ENCODE measurements at regions not wholly inside any gene's neighbourhood (a gene's known extent, or its start where the extent isn't known, plus 50 kb on each side); places are given as distances from the start of the nearest gene placed in this dataset.

GRCh38 chr9:28363151-28363562 lies 789.9 kb upstream of the C9orf72 start:
- Histone ChIP-seq H2BK120ac (replicated peaks; ENCODE audit: low read depth, low read length) (no peak overlapping the region), H3K4me2 (ENCODE audit: insufficient read depth in 1 of 2, low read depth in 2 of 2, low read length in 2 of 2) (no peak overlapping the region), H4K91ac (replicated peaks; ENCODE audit: insufficient read length, low read length) (no peak overlapping the region), H3K4me3 (ENCODE audit: extremely low read depth in 1 of 4, insufficient read depth in 2 of 4, low read depth in 3 of 4, low read length in 4 of 4) (no peak overlapping the region), H3K23me2 (ENCODE audit: low read depth, low read length) (no peaks in the 10 kb centered on the region), H2BK12ac (ENCODE audit: low read depth, low read length) (no peak overlapping the region), H2BK5ac (ENCODE audit: low read depth, low read length) (no peak overlapping the region), H2AK5ac (ENCODE audit: low read depth, low read length) (no peak overlapping the region), H3K79me1 (ENCODE audit: low read depth, low read length) (no peaks in the 10 kb centered on the region), H3K4me1 (replicated peaks in 1 of 4; ENCODE audit: control insufficient read depth in 3 of 4, insufficient read depth in 4 of 4, low read length in 3 of 4) (peaks cover 0 to 3% (median 0%) of the 10 kb centered on the region in 4 experiments; a peak in 1 of 7 replicates), H3K36me3 (ENCODE audit: control insufficient read depth in 2 of 4, insufficient read depth in 4 of 4, low read length in 3 of 4) (no peaks in the 10 kb centered on the region), H3K27me3 (replicated peaks in 1 of 4; ENCODE audit: control insufficient read depth in 3 of 4, extremely low read depth in 1 of 4, insufficient read depth in 3 of 4, low read length in 3 of 4) (no peaks in the 10 kb centered on the region), H4K5ac (ENCODE audit: insufficient read length, low read depth, low read length) (no peak overlapping the region), H3K27ac (ENCODE audit: low read depth, low read length) (no peak overlapping the region), H4K20me1 (replicated peaks in 1 of 2; ENCODE audit: control insufficient read depth in 1 of 2, insufficient read depth in 2 of 2, low read length in 2 of 2) (no peaks in the 10 kb centered on the region), H3K79me2 (ENCODE audit: control insufficient read depth in 1 of 2, insufficient read depth in 2 of 2, low read length in 2 of 2) (no peaks in the 10 kb centered on the region), H2AFZ (ENCODE audit: low read length) (no peak overlapping the region), H3K9ac (replicated peaks in 1 of 4; ENCODE audit: extremely low read depth in 1 of 4, low read depth in 3 of 4, low read length in 3 of 4) (no peak overlapping the region), H2BK15ac (ENCODE audit: low read length) (no peak overlapping the region), H3K4ac (replicated peaks; ENCODE audit: insufficient read length, low read depth, low read length) (no peak overlapping the region), H3K9me3 (ENCODE audit: insufficient read depth in 2 of 2, low read depth in 1 of 2, low read length in 1 of 2) (no peaks in the 10 kb centered on the region), H3K56ac (replicated peaks; ENCODE audit: insufficient read length, low read depth, low read length) (no peak overlapping the region), H3K14ac (ENCODE audit: insufficient read length) (no peak overlapping the region), H3K23ac (ENCODE audit: insufficient read length) (no peak overlapping the region), H3K18ac (ENCODE audit: extremely low read depth, low read length) (no peak overlapping the region), H4K8ac (ENCODE audit: extremely low read depth, insufficient read depth, low read length) (no peak overlapping the region), H2BK20ac (ENCODE audit: low read length) (no peak overlapping the region)
- FAIRE-seq (no peak), DNase-seq (ENCODE audit: low read depth in 1 of 2, low spot score in 2 of 2) (no peak)
- POLR2A ChIA-PET (ENCODE audit: partially characterized antibody), result no interaction called here
- WGBS, 2 experiments (ENCODE audit: extremely low coverage in 1 of 2, insufficient coverage in 1 of 2, insufficient read length in 1 of 2, insufficient replicate concordance in 2 of 2, low coverage in 1 of 2, low lambda C conversion rate in 2 of 2, missing lambda C conversion rate in 1 of 2), result 86% methylated on average over 2 of the region's 2 CpGs; no CpG with 5 or more reads in 1 of the 2 experiments
- CTCF ChIA-PET (ENCODE audit: partially characterized antibody), result interaction anchor here (0.6 kb wide), 1 partner anchor 672 kb away, joined by 3 read pairs; no protein-coding TSS in a partner anchor
- TF ChIP-seq NRF1 (IDR thresholded peaks at IDR 0.05; ENCODE audit: low read depth, low read length) (no peak), TBP (IDR thresholded peaks at IDR 0.05; ENCODE audit: low read depth, low read length) (no peak), TEAD4 (IDR thresholded peaks at IDR 0.05; ENCODE audit: low read depth, low read length) (no peak), CHD1 (IDR thresholded peaks at IDR 0.05; ENCODE audit: low read depth, low read length) (no peak), CTBP2 (IDR thresholded peaks at IDR 0.05; ENCODE audit: borderline replicate concordance, insufficient read depth, insufficient read length, low read length) (no peak), CBX5 (IDR thresholded peaks at IDR 0.05; ENCODE audit: low read depth, low read length) (no peak), POU5F1 (IDR thresholded peaks at IDR 0.05; ENCODE audit: low read depth, low read length) (no peak), TAF1 (IDR thresholded peaks at IDR 0.05; ENCODE audit: low read depth, low read length) (no peak), BRCA1 (IDR thresholded peaks at IDR 0.05; ENCODE audit: low read depth, low read length) (no peak), YY1 (IDR thresholded peaks at IDR 0.05; ENCODE audit: low read depth, low read length) (no peak), CHD2 (IDR thresholded peaks at IDR 0.05; ENCODE audit: low read length) (no peak)
- TF ChIP-seq, protein P1, sequence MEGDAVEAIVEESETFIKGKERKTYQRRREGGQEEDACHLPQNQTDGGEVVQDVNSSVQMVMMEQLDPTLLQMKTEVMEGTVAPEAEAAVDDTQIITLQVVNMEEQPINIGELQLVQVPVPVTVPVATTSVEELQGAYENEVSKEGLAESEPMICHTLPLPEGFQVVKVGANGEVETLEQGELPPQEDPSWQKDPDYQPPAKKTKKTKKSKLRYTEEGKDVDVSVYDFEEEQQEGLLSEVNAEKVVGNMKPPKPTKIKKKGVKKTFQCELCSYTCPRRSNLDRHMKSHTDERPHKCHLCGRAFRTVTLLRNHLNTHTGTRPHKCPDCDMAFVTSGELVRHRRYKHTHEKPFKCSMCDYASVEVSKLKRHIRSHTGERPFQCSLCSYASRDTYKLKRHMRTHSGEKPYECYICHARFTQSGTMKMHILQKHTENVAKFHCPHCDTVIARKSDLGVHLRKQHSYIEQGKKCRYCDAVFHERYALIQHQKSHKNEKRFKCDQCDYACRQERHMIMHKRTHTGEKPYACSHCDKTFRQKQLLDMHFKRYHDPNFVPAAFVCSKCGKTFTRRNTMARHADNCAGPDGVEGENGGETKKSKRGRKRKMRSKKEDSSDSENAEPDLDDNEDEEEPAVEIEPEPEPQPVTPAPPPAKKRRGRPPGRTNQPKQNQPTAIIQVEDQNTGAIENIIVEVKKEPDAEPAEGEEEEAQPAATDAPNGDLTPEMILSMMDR (IDR thresholded peaks at IDR 0.05; ENCODE audit: control extremely low read depth in 1 of 3, insufficient read depth in 1 of 3, low read depth in 1 of 3, low read length in 3 of 3), result no peak
- TF ChIP-seq, protein P2, sequence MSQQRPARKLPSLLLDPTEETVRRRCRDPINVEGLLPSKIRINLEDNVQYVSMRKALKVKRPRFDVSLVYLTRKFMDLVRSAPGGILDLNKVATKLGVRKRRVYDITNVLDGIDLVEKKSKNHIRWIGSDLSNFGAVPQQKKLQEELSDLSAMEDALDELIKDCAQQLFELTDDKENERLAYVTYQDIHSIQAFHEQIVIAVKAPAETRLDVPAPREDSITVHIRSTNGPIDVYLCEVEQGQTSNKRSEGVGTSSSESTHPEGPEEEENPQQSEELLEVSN (IDR thresholded peaks at IDR 0.05), result no peak
